Neural progenitor cell (in vitro differentiated cells): ENCODE measurements at regions not wholly inside any gene's neighbourhood (a gene's known extent, or its start where the extent isn't known, plus 50 kb on each side); places are given as distances from the start of the nearest gene placed in this dataset.

Experiments used
- EZH2phosphoT487 ChIP-seq: fragments of 200-600 bp; sonication (generic); IDR thresholded peaks from 2 replicates; pipeline ENCODE4 v1.6.1; 2017; ENCODE audit warnings: antibody characterized with exemption
- TF ChIP-seq, protein P1 (sequence below): fragments of 200-600 bp; sonication (generic); IDR thresholded peaks from 2 replicates; pipeline ENCODE4 v1.5.1; 2017; ENCODE audit warnings: antibody characterized with exemption, mild to moderate bottlenecking

DNA sequence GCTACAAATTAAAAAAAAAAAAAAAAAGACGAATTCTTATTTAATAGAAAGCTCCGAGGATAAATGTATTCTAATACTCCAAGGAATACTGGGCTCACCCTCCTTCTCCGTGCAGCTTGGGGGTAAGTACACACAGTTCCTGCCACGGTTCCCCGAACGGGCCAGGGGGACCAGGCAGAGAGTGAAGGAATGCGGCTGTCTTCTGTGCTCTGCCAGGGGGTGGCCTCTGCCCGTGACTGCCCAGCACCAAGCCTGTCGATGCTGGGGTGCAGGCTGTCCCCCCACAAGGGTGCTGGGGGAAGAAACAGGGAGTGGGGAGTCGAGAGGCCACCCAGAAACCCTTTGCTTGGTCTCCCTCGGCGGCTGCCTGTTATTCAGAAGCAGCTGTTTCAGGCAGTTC lies 410.1 kb upstream of the IRX1 start:
- TF ChIP-seq EZH2phosphoT487 = no peak
- TF ChIP-seq, protein P1, sequence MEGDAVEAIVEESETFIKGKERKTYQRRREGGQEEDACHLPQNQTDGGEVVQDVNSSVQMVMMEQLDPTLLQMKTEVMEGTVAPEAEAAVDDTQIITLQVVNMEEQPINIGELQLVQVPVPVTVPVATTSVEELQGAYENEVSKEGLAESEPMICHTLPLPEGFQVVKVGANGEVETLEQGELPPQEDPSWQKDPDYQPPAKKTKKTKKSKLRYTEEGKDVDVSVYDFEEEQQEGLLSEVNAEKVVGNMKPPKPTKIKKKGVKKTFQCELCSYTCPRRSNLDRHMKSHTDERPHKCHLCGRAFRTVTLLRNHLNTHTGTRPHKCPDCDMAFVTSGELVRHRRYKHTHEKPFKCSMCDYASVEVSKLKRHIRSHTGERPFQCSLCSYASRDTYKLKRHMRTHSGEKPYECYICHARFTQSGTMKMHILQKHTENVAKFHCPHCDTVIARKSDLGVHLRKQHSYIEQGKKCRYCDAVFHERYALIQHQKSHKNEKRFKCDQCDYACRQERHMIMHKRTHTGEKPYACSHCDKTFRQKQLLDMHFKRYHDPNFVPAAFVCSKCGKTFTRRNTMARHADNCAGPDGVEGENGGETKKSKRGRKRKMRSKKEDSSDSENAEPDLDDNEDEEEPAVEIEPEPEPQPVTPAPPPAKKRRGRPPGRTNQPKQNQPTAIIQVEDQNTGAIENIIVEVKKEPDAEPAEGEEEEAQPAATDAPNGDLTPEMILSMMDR = no peak
